ENCODE measurements at regions not wholly inside any gene's neighbourhood (a gene's known extent, or its start where the extent isn't known, plus 50 kb on each side); places are given as distances from the start of the nearest gene placed in this dataset.

DNA sequence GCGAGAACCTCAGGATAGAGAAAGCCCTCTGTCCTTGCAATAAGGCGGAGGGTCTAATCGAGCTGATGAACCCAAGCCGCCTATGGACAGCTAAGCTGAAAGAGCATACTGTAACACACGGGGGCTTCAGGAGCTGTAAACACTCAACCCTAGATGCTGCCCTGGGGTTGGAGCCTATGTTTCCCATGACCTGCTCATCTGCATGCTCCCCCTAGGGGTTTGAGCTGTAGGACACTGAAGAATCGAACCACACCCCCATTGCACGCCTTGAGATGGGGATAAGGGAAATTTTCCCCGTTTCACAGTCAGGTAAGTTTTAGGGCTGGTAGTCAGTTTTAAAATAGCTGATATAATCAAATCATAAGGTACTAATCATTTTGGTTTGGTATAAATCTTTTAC is 675.6 kb upstream of the CDH8 start:
- Mint-ChIP-seq H3K36me3 (ENCODE audit: low read depth) (no peaks in the 10 kb centered on the region), H3K27me3 (no peaks in the 10 kb centered on the region)

DNA sequence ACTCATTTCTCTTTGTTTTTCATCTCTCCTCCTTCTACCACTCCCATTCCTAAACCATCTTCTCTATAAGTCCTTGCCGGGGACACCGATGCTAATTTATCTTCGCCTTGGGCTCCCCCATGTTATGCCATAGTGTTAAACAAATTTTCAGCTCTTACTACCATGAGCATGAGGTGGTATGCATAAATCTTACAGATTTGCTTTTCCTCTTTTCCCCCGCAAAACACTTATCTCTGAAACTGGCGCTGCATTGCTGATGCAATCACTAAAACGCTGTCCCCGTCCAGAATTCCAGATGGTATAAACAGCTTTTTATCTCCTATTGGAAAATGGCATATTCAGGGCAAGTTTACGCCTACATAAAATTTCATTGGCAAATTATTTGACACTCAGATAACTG is 673.6 kb upstream of the CDH8 start:
- no peaks in the 10 kb centered on the region for H3K4me1 Mint-ChIP-seq (ENCODE audit: low read depth)
- intact Hi-C loops (cut with micrococcal nuclease) = no loop called here
- no peak overlapping the region for H3K27ac Mint-ChIP-seq
- H3K27me3 Mint-ChIP-seq = no peaks in the 10 kb centered on the region
- H3K36me3 Mint-ChIP-seq (ENCODE audit: low read depth) = no peaks in the 10 kb centered on the region
- H3K9me3 Mint-ChIP-seq = no peaks in the 10 kb centered on the region
- no peak overlapping the region for H3K4me3 Mint-ChIP-seq

More for the DNA sequence above, 675.6 kb upstream of the CDH8 start:
- no peaks in the 10 kb centered on the region for H3K9me3 Mint-ChIP-seq
- no peak overlapping the region for H3K27ac Mint-ChIP-seq
- no peak overlapping the region for H3K4me3 Mint-ChIP-seq
- intact Hi-C loops (cut with micrococcal nuclease) = no loop called here
- H3K4me1 Mint-ChIP-seq (ENCODE audit: low read depth) = no peaks in the 10 kb centered on the region

DNA sequence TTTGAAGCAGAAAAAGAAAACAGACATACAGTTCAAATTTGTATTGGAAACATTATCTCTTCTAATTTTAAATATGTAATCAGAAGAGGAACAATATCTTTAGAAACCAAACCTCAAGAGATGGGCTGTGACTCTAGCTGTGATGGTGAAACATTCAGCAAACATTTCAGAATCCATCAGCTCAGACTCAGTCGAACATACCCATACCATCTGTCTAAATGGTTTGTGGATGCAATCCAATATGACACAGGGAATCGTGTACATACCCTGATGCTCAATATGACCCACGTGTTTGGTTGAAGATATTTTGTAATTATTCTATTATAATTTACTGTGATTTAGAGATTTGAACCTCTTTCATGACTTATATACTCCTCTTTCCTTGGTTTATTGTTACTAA is 665.2 kb upstream of the CDH8 start:
- H3K27me3 Mint-ChIP-seq = no peaks in the 10 kb centered on the region
- no peaks in the 10 kb centered on the region for H3K36me3 Mint-ChIP-seq (ENCODE audit: low read depth)
- no peaks in the 10 kb centered on the region for H3K4me1 Mint-ChIP-seq (ENCODE audit: low read depth)
- H3K9me3 Mint-ChIP-seq = peaks cover 33% of the 10 kb centered on the region
- intact Hi-C loops (cut with micrococcal nuclease) = no loop called here
- H3K4me3 Mint-ChIP-seq = no peak overlapping the region
- H3K27ac Mint-ChIP-seq = no peak overlapping the region

DNA sequence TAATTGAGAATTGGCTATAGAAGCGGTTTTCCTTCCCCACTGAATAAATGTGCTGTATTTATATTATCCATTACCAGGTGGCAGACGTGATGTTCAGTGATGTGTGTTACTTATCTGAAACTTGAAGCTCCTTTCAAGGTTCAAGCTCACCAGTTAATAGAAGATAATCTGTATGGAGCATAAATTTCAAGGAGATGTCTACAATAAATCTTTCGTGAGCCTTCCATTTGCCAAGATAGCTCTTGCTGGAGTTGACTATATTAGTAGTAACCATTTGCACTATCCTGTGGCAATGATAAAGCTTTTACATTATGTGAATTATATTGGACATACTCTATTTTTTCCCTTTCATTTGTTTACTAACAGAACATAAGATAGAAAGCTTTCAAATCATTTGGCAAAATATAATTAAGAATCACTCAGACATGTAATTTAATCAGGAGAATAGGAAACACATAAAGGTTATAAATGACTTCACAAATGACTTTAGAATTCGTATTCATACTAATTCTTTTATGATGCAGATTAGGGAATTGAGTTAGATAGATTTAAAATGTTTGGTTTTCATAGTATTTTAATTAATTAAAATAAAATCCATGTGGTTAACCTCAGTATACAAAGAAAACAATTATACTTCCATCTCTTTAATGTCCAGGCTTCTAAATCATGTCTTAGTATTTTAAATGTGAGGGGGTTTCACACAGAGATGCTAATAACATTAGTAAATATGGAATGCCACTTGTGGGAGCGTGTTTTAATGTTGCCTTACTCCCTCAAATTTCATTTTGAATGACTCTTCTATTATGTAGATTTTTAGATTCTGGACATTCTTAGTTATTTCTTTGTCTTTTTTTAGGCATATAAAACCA is 664.4 kb upstream of the CDH8 start:
- no peaks in the 10 kb centered on the region for H3K27me3 Mint-ChIP-seq
- no peak overlapping the region for H3K27ac Mint-ChIP-seq
- H3K4me1 Mint-ChIP-seq (ENCODE audit: low read depth) = no peaks in the 10 kb centered on the region
- intact Hi-C loops (cut with micrococcal nuclease) = no loop called here
- H3K9me3 Mint-ChIP-seq = peaks cover 39% of the 10 kb centered on the region
- H3K36me3 Mint-ChIP-seq (ENCODE audit: low read depth) = no peaks in the 10 kb centered on the region
- no peak overlapping the region for H3K4me3 Mint-ChIP-seq

DNA sequence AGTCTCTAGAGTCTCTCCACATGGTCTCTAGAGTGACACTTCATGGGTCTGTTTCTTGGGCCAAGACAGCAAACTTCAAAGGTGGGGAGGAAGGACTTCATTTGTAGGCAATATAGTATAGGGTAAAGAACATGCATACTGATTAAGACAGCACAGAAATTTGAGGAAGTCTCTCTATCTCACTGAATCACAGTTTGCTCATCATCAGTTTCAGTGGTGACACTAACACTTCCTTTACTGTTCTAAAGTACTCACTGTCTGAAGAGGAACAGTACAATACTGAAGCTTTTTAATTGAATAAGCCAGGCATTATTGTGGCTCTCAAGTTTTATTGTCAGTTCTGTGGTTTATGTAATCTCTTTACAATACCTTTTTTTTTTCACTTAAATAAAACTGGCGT is 656.4 kb upstream of the CDH8 start:
- Mint-ChIP-seq H3K4me1 (ENCODE audit: low read depth) (no peaks in the 10 kb centered on the region), H3K9me3 (peaks cover 53% of the 10 kb centered on the region), H3K27ac (no peak overlapping the region), H3K4me3 (no peak overlapping the region), H3K27me3 (no peaks in the 10 kb centered on the region), H3K36me3 (ENCODE audit: low read depth) (no peaks in the 10 kb centered on the region)
- intact Hi-C loops (cut with micrococcal nuclease) = no loop called here

DNA sequence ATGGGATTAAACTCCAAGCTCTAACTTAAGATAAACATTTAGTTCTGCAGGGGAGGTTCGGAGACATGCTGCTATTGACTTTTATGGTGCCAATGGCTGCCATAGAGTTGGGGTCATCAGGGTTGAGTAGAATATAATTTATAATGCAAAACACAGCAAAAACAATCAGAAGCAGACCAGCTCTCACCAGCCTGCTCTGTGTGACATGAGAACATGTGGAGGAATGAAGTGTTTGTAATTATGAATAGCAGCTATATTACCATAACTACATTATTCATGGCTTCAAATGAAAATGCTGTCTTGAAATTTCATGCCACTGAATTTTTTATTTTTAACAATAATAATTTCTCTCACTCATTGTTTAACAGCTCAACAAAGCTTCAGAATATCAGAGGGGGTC is 645.6 kb upstream of the CDH8 start:
- no peaks in the 10 kb centered on the region for H3K36me3 Mint-ChIP-seq (ENCODE audit: low read depth)
- peaks cover 71% of the 10 kb centered on the region for H3K9me3 Mint-ChIP-seq
- H3K27me3 Mint-ChIP-seq = no peaks in the 10 kb centered on the region
- no peaks in the 10 kb centered on the region for H3K4me1 Mint-ChIP-seq (ENCODE audit: low read depth)
- no peak overlapping the region for H3K27ac Mint-ChIP-seq
- intact Hi-C loops (cut with micrococcal nuclease) = no loop called here
- no peak overlapping the region for H3K4me3 Mint-ChIP-seq

DNA sequence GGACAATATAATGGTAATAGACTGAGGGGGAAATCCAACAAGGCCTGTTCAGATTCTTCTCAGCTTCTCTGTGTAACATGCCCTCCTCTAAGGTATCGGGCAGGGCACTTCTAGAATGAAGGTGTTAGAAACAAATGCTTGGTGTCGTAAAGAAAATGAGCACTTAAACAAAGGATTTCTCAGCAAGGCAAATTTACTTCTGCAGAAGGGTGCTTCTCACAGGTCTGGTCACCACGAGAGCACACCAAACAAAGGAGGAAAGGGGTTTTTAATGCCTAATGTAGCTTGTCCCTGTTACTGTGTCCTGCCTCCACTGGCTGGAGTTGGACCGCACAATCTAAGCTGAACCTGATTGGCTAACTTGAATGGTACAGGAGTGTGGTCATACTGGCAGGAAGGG is 642.6 kb upstream of the CDH8 start:
- H3K4me3 Mint-ChIP-seq = no peak overlapping the region
- H3K27me3 Mint-ChIP-seq = no peaks in the 10 kb centered on the region
- H3K36me3 Mint-ChIP-seq (ENCODE audit: low read depth) = no peaks in the 10 kb centered on the region
- intact Hi-C loops (cut with micrococcal nuclease) = no loop called here
- H3K4me1 Mint-ChIP-seq (ENCODE audit: low read depth) = no peaks in the 10 kb centered on the region
- peaks cover 78% of the 10 kb centered on the region for H3K9me3 Mint-ChIP-seq
- H3K27ac Mint-ChIP-seq = no peak overlapping the region

DNA sequence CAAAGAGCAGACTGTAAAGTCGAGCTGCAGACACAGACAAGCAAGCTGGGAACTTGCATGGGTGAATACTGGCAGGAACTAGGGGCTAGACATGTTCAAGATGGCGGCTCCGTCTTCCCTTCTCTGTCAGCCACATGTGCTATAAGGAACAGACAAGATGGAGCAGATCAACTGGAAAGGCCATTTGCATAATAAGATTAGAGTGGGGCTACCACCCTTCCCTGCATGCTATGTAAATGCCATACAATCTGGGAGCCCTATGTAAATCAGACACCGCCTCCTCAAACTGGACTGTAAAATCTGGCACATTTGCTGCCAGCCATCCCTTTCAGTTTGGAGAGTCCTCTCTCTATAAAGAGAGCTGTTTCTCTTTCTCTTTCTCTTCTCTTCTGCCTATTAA is 640.1 kb upstream of the CDH8 start:
- intact Hi-C loops (cut with micrococcal nuclease) = no loop called here
- Mint-ChIP-seq H3K4me3 (no peak overlapping the region), H3K27ac (no peak overlapping the region), H3K27me3 (no peaks in the 10 kb centered on the region), H3K4me1 (ENCODE audit: low read depth) (no peaks in the 10 kb centered on the region), H3K9me3 (peaks cover 61% of the 10 kb centered on the region), H3K36me3 (ENCODE audit: low read depth) (no peaks in the 10 kb centered on the region)

DNA sequence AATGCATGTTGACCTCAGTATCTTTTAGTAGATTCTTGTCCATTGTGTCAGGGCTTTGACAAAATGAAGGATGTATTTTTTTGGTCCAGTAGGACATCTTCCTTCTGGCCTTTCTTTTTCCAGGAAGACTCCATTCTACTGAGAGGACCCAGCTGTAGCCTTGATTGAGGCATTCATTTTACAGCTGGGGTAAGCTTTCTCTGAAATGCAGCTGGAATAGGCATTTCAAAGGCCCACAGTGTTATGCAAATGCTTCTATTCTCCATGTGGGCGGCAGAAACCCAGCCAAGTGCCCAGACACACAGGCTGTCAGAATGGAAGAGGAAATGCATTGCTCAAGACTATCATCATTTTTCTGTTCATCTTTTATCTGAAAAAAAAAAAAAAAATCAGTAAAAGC is 629.0 kb upstream of the CDH8 start:
- H3K4me1 Mint-ChIP-seq (ENCODE audit: low read depth) = no peaks in the 10 kb centered on the region
- H3K27me3 Mint-ChIP-seq = no peaks in the 10 kb centered on the region
- intact Hi-C loops (cut with micrococcal nuclease) = no loop called here
- H3K36me3 Mint-ChIP-seq (ENCODE audit: low read depth) = no peaks in the 10 kb centered on the region
- peaks cover 24% of the 10 kb centered on the region for H3K9me3 Mint-ChIP-seq
- no peak overlapping the region for H3K27ac Mint-ChIP-seq
- no peak overlapping the region for H3K4me3 Mint-ChIP-seq

DNA sequence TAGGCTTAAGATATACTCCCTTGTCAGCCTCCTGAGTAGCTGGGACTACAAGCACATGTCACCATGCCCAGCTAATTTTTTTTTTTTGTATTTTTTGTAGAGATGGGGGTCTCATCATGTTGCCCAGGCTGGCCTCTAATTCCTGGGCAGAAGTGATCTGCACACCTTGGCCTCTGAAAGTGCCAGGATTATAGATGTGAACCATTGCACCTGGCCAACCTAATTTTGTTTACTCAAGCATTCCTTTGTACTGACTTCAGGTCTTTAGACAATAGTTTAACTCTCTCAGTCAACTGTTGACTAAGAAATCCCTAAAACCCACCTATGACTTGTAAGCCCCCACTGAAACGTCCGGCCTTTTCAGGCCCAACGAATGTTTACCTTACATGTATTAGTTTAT is 628.3 kb upstream of the CDH8 start:
- Mint-ChIP-seq H3K4me3 (no peak overlapping the region), H3K27ac (no peak overlapping the region), H3K9me3 (peaks cover 17% of the 10 kb centered on the region), H3K27me3 (no peaks in the 10 kb centered on the region), H3K4me1 (ENCODE audit: low read depth) (no peaks in the 10 kb centered on the region), H3K36me3 (ENCODE audit: low read depth) (no peaks in the 10 kb centered on the region)
- intact Hi-C loops (cut with micrococcal nuclease) = no loop called here

DNA sequence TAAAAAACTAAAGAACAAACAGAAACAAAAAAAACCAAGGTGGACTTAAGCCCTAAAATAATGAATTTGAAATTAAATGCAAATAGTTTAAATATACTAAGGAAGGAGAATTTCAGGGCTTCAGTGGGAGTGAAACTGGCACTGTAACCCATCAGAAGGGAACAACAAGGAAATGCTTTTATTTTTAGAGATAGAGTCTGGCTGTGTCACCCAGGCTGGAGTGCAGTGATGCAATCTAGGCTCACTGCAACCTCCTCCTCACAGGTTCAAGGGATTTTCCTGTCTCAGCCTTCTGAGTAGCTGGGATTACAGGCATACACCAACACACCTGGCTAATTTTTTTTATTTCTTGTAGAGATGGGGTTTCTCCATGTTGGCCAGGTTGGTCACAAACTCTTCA is 625.2 kb upstream of the CDH8 start:
- intact Hi-C loops (cut with micrococcal nuclease) = no loop called here
- Mint-ChIP-seq H3K27ac (no peak overlapping the region), H3K4me3 (no peak overlapping the region), H3K36me3 (ENCODE audit: low read depth) (no peaks in the 10 kb centered on the region), H3K27me3 (no peaks in the 10 kb centered on the region), H3K9me3 (no peaks in the 10 kb centered on the region), H3K4me1 (ENCODE audit: low read depth) (no peaks in the 10 kb centered on the region)

DNA sequence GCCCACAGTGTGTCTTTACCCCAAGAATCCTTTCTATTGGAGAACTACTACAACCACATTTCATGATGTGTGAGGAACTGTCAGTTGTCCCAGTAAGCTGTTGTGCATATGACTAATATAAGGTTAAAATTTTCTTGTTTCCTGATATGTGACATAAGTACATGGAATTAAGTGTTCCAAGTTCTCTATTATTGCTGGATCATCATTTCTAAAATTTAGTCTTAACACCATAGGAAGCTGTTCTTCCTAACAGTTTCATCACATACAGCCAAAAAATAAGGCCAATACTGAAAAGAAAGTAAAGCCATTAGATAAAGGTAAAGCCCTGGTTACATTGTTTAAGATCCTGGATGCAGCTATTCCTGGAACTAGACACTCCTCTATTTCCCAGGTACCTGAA is 620.9 kb upstream of the CDH8 start:
- no peaks in the 10 kb centered on the region for H3K27me3 Mint-ChIP-seq
- H3K4me1 Mint-ChIP-seq (ENCODE audit: low read depth) = no peaks in the 10 kb centered on the region
- no peaks in the 10 kb centered on the region for H3K9me3 Mint-ChIP-seq
- intact Hi-C loops (cut with micrococcal nuclease) = no loop called here
- no peak overlapping the region for H3K4me3 Mint-ChIP-seq
- H3K27ac Mint-ChIP-seq = no peak overlapping the region
- H3K36me3 Mint-ChIP-seq (ENCODE audit: low read depth) = no peaks in the 10 kb centered on the region

DNA sequence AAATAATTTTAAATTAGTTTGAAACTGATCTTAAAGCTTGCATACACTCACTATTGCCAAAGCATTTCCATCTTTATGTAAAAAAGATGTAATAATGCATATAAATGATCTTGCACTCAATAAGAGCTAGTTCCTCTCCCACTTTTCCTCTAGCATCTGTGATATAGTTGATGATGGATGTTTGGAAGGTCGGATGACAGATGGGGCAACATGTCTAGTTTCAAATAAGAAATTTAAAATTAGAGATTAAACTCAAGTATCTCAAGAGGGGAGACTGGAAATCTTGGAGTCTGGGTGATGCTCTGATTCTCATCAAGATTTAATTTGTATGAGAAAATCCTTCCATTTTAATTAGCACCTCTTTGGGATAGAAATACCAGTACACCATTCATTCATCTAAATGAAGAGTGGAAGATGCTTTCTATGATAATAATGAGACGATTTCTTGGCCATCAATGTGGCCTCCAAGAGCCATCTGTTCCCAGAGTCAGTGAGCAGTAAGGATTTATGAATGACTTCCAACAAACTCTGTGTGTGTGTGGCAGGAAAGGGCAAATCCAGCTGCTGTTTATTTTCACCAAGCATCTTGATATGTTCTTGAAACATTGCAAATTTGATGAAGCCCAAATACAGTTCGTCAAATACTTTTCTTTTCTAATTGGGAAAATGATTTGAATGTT is 616.3 kb upstream of the CDH8 start:
- Mint-ChIP-seq H3K4me1 (ENCODE audit: low read depth) (no peaks in the 10 kb centered on the region), H3K4me3 (no peak overlapping the region), H3K9me3 (peaks cover 19% of the 10 kb centered on the region), H3K27me3 (no peaks in the 10 kb centered on the region), H3K36me3 (ENCODE audit: low read depth) (no peaks in the 10 kb centered on the region), H3K27ac (no peak overlapping the region)
- intact Hi-C loops (cut with micrococcal nuclease) = no loop called here

DNA sequence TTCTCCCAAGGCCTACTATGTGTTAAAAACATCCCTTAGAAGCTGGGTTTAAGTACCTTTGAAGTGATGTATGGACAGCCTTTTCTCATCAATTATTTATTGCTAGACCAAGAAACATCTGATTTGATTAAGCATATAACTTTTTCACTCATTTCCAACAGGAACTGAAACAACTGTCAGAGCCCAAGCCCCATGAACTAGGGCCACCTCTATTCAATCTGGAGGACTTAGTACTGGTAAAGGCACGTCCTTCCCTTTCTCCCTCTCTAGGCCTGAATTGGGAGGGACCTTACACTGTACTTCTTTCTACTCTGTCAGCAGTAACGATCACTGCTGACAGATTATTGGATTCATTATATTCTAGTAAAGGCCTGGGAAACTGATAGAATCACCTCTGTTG is 612.0 kb upstream of the CDH8 start:
- no peaks in the 10 kb centered on the region for H3K4me1 Mint-ChIP-seq (ENCODE audit: low read depth)

More for the DNA sequence above, 612.0 kb upstream of the CDH8 start:
- Mint-ChIP-seq H3K27me3 (no peaks in the 10 kb centered on the region), H3K36me3 (ENCODE audit: low read depth) (no peaks in the 10 kb centered on the region), H3K27ac (no peak overlapping the region), H3K4me3 (no peak overlapping the region), H3K9me3 (peaks cover 19% of the 10 kb centered on the region)
- intact Hi-C loops (cut with micrococcal nuclease) = no loop called here
